WTC11 (cell line): ENCODE measurements at regions not wholly inside any gene's neighbourhood (a gene's known extent, or its start where the extent isn't known, plus 50 kb on each side); places are given as distances from the start of the nearest gene placed in this dataset.

Experiments
- ATAC-seq: fragments of 200-7000 bp; cut with Tn5 transposase; 2 replicates; pipeline ENCODE4 v1.10.0; 2021; ENCODE audit warnings: mild to moderate bottlenecking, moderate library complexity
- CTCF ChIA-PET: fragments of 300-600 bp; sonication (Branson Sonifier 250); formaldehyde crosslinking; loops from one replicate; lab custom pipeline; 2021; ENCODE audit warnings: antibody characterized with exemption; lab: Charles Lee
- POLR2A ChIA-PET: fragments of 350-600 bp; sonication (Branson Sonifier 250); formaldehyde crosslinking; loops from one replicate; lab custom pipeline; 2021; ENCODE audit warnings: antibody characterized with exemption; lab: Charles Lee
- DNase-seq: peaks from one replicate; pipeline ENCODE4 v3.0.0; 2021; ENCODE audit warnings: low spot score
- H3K27ac Mint-ChIP-seq: 2 replicates; pipeline ENCODE4 v1.8.0; 2021; ENCODE audit warnings: mixed read lengths
- H3K27me3 Mint-ChIP-seq: 2 replicates; pipeline ENCODE4 v1.8.0; 2021; ENCODE audit warnings: low read depth, mild to moderate bottlenecking, moderate library complexity, mixed read lengths
- H3K36me3 Mint-ChIP-seq: 2 replicates; pipeline ENCODE4 v1.8.0; 2021; ENCODE audit warnings: mixed read lengths
- H3K4me1 Mint-ChIP-seq: 2 replicates; pipeline ENCODE4 v1.8.0; 2022; ENCODE audit warnings: mixed read lengths
- H3K4me3 Mint-ChIP-seq: 2 replicates; pipeline ENCODE4 v1.8.0; 2021; ENCODE audit warnings: mild to moderate bottlenecking, moderate library complexity, mixed read lengths
- H3K9me3 Mint-ChIP-seq: 2 replicates; pipeline ENCODE4 v1.8.0; 2021; ENCODE audit warnings: mixed read lengths
- AR ChIP-seq: fragments of 250-450 bp; sonication (Bioruptor Pico); IDR thresholded peaks from 2 replicates; pipeline ENCODE4 v1.9.0; 2021; ENCODE audit warnings: mild to moderate bottlenecking
- EMX1 ChIP-seq: fragments of 250-450 bp; sonication (Bioruptor Pico); IDR thresholded peaks from 2 replicates; pipeline ENCODE4 v1.8.0; 2021; ENCODE audit warnings: mild to moderate bottlenecking
- ERG ChIP-seq: fragments of 250-450 bp; sonication (Bioruptor Pico); IDR thresholded peaks from 2 replicates; pipeline ENCODE4 v1.8.0; 2021; ENCODE audit warnings: mild to moderate bottlenecking
- FOXP4 ChIP-seq: sonication (generic); formaldehyde crosslinking; IDR thresholded peaks from 2 replicates; pipeline ENCODE4 v1.8.0; 2022; ENCODE audit warnings: mild to moderate bottlenecking, missing genetic modification reagents
- JUN ChIP-seq: sonication (generic); formaldehyde crosslinking; IDR thresholded peaks from 2 replicates; pipeline ENCODE4 v1.8.0; 2023; ENCODE audit warnings: mild to moderate bottlenecking, missing genetic modification reagents
- RORB ChIP-seq: fragments of 250-450 bp; sonication (Bioruptor Pico); IDR thresholded peaks from 2 replicates; pipeline ENCODE4 v1.9.0; 2021; ENCODE audit warnings: mild to moderate bottlenecking
- TEAD1 ChIP-seq: sonication (generic); formaldehyde crosslinking; IDR thresholded peaks from 2 replicates; pipeline ENCODE4 v1.8.0; 2022; ENCODE audit warnings: mild to moderate bottlenecking, missing genetic modification reagents
- TP53 ChIP-seq: sonication (generic); formaldehyde crosslinking; IDR thresholded peaks from 2 replicates; pipeline ENCODE4 v1.8.1; 2023; ENCODE audit warnings: mild to moderate bottlenecking, missing genetic modification reagents
- ZBTB43 ChIP-seq: sonication (generic); formaldehyde crosslinking; IDR thresholded peaks from 2 replicates; pipeline ENCODE4 v1.8.1; 2023; ENCODE audit warnings: mild to moderate bottlenecking, missing genetic modification reagents
- ZNF121 ChIP-seq: sonication (generic); formaldehyde crosslinking; IDR thresholded peaks from 2 replicates; pipeline ENCODE4 v1.8.0; 2023; ENCODE audit warnings: missing genetic modification reagents
- ZNF138 ChIP-seq: sonication (generic); formaldehyde crosslinking; conservative IDR thresholded peaks from 2 replicates; pipeline ENCODE4 v1.8.1; 2022; ENCODE audit warnings: mild to moderate bottlenecking, moderate library complexity, missing genetic modification reagents
- ZNF281 ChIP-seq: sonication (generic); formaldehyde crosslinking; IDR thresholded peaks from 2 replicates; pipeline ENCODE4 v1.8.0; 2023; ENCODE audit warnings: mild to moderate bottlenecking, missing genetic modification reagents
- ZSCAN18 ChIP-seq: fragments of 250-450 bp; sonication (Bioruptor Pico); IDR thresholded peaks from 2 replicates; pipeline ENCODE4 v2.1.2; 2022; ENCODE audit warnings: mild to moderate bottlenecking, moderate library complexity

- peaks cover 8% of the 10 kb centered on the region; the same call in 1 of the 2 replicates for H3K4me1 Mint-ChIP-seq
- no peaks in the 10 kb centered on the region for H3K27me3 Mint-ChIP-seq
- no peak overlapping the region for H3K27ac Mint-ChIP-seq
- ATAC-seq (no peak), DNase-seq (no peak)
- ChIA-PET POLR2A (no interaction called here), CTCF (no interaction called here)
- no peak overlapping the region for H3K4me3 Mint-ChIP-seq
- H3K9me3 Mint-ChIP-seq = peaks cover 19% of the 10 kb centered on the region
- no peaks in the 10 kb centered on the region; the same call in 1 of the 2 replicates for H3K36me3 Mint-ChIP-seq
- TF ChIP-seq ZNF281 (CRISPR knock-in tag) = no peak
- no peak for TF ChIP-seq EMX1 (CRISPR knock-in tag)
- TF ChIP-seq ERG (CRISPR knock-in tag) = no peak
- no peak for TF ChIP-seq JUN (CRISPR knock-in tag)
- TF ChIP-seq ZBTB43 = no peak
Measured at GRCh38 chr11:23313001-23313400, 452.7 kb upstream of the CCDC179 start.

GRCh38 chr11:23314162-23314561, 453.9 kb upstream of the CCDC179 start:
- Mint-ChIP-seq H3K36me3 (no peaks in the 10 kb centered on the region; the same call in 1 of the 2 replicates), H3K4me1 (peaks cover 8% of the 10 kb centered on the region; the same call in 1 of the 2 replicates), H3K27me3 (no peaks in the 10 kb centered on the region), H3K27ac (no peak overlapping the region), H3K4me3 (no peak overlapping the region), H3K9me3 (peaks cover 20% of the 10 kb centered on the region)
- DNase-seq = no peak
- CTCF ChIA-PET = no interaction called here
- no peak for TF ChIP-seq FOXP4 (CRISPR knock-in tag)
- no peak for ATAC-seq
- POLR2A ChIA-PET = no interaction called here

- H3K4me1 Mint-ChIP-seq = peaks cover 8% of the 10 kb centered on the region; the same call in 1 of the 2 replicates
- no peak overlapping the region for H3K27ac Mint-ChIP-seq
- H3K36me3 Mint-ChIP-seq = peaks cover 10% of the 10 kb centered on the region
- TF ChIP-seq RORB (CRISPR knock-in tag) (no peak), ZSCAN18 (no peak), ZBTB43 (no peak), TP53 (CRISPR knock-in tag) (no peak), ZNF121 (CRISPR knock-in tag) (no peak), TEAD1 (CRISPR knock-in tag) (no peak), AR (CRISPR knock-in tag) (no peak), ZNF138 (no peak), EMX1 (CRISPR knock-in tag) (no peak)
- peaks cover 25% of the 10 kb centered on the region for H3K9me3 Mint-ChIP-seq
- no peak overlapping the region for H3K4me3 Mint-ChIP-seq
- H3K27me3 Mint-ChIP-seq = no peaks in the 10 kb centered on the region
- ATAC-seq (no peak), DNase-seq (no peak)
- ChIA-PET POLR2A (no interaction called here), CTCF (no interaction called here)
Measured at GRCh38 chr11:23315286-23315685, 455.0 kb upstream of the CCDC179 start.
